Right atrium auricular region (tissue), 2 donors: ENCODE measurements at regions not wholly inside any gene's neighbourhood (a gene's known extent, or its start where the extent isn't known, plus 50 kb on each side); places are given as distances from the start of the nearest gene placed in this dataset.

Experiments used
- DNase-seq: peaks from one replicate; pipeline ENCODE4 v3.0.0-alpha.2; 2019; ENCODE audit warnings: low spot score
- H3K27ac ChIP-seq, 2 donors: fragments of 200-600 bp; sonication (generic); 1 replicate in 1 of 2; 2 replicates in 1 of 2; pipeline ENCODE4 v1.5.1; 2016 to 2019
- H3K27me3 ChIP-seq, 2 donors: fragments of 200-600 bp; sonication (generic); one replicate each; pipeline versions ENCODE4 v1.5.1 to v1.6.0; 2017 to 2019
- H3K36me3 ChIP-seq: fragments of 200-600 bp; sonication (generic); one replicate; pipeline ENCODE4 v1.5.1; 2016
- H3K4me1 ChIP-seq, 2 donors: fragments of 200-600 bp; sonication (generic); one replicate each; pipeline versions ENCODE4 v1.5.1 to v1.6.0; 2017 to 2019
- H3K4me3 ChIP-seq, 2 donors: fragments of 200-600 bp; sonication (generic); 1 replicate in 1 of 2; 2 replicates in 1 of 2; pipeline ENCODE4 v1.5.1; 2017 to 2019; ENCODE audit warnings: mild to moderate bottlenecking in 1 of 2, moderate library complexity in 1 of 2
- H3K9me3 ChIP-seq, 2 donors: fragments of 200-600 bp; sonication (generic); one replicate each; pipeline ENCODE4 v1.5.1; 2019
- TF ChIP-seq, protein P1 (sequence below), 2 donors: fragments of 200-600 bp; sonication (generic); IDR thresholded peaks; one replicate each; pipeline ENCODE4 v1.5.1; 2019; ENCODE audit warnings: antibody characterized with exemption in 2 of 2

DNA sequence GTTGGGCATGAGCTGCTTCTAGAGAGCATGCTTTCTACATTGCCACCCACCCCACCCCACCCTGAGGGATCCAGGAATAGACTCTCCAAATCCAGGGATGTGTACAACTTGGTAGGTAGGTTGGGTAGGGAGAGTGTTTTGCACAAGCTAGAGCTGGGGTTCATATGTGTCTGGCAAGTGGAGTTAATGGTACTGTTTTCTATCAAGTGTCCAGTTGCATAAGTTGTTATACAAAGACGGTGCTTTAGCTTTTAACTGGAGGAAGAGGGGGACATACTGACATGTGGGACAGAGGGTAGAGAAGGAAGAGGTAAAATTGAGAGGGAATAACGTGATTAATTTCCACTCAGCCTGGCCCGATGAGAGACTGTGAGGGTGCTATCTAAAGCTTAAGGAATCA lies 51.0 kb upstream of the TNC start:
- no peaks in the 10 kb centered on the region for H3K9me3 ChIP-seq
- H3K4me1 ChIP-seq = no peaks in the 10 kb centered on the region
- no peak for DNase-seq
- H3K4me3 ChIP-seq = no peak overlapping the region
- TF ChIP-seq, protein P1, sequence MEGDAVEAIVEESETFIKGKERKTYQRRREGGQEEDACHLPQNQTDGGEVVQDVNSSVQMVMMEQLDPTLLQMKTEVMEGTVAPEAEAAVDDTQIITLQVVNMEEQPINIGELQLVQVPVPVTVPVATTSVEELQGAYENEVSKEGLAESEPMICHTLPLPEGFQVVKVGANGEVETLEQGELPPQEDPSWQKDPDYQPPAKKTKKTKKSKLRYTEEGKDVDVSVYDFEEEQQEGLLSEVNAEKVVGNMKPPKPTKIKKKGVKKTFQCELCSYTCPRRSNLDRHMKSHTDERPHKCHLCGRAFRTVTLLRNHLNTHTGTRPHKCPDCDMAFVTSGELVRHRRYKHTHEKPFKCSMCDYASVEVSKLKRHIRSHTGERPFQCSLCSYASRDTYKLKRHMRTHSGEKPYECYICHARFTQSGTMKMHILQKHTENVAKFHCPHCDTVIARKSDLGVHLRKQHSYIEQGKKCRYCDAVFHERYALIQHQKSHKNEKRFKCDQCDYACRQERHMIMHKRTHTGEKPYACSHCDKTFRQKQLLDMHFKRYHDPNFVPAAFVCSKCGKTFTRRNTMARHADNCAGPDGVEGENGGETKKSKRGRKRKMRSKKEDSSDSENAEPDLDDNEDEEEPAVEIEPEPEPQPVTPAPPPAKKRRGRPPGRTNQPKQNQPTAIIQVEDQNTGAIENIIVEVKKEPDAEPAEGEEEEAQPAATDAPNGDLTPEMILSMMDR (IDR thresholded peaks at IDR 0.05) = no peak
- H3K36me3 ChIP-seq = no peaks in the 10 kb centered on the region
- H3K27ac ChIP-seq = no peak overlapping the region
- no peaks in the 10 kb centered on the region for H3K27me3 ChIP-seq

GRCh38 chr9:115170358-115171073 lies 52.6 kb upstream of the TNC start:
- Histone ChIP-seq H3K27me3 (no peaks in the 10 kb centered on the region), H3K9me3 (no peaks in the 10 kb centered on the region), H3K4me1 (no peaks in the 10 kb centered on the region), H3K27ac (no peak overlapping the region), H3K36me3 (no peaks in the 10 kb centered on the region), H3K4me3 (no peak overlapping the region)
- TF ChIP-seq, protein P1 (IDR thresholded peaks at IDR 0.05) = no peak
- DNase-seq = no peak

DNA sequence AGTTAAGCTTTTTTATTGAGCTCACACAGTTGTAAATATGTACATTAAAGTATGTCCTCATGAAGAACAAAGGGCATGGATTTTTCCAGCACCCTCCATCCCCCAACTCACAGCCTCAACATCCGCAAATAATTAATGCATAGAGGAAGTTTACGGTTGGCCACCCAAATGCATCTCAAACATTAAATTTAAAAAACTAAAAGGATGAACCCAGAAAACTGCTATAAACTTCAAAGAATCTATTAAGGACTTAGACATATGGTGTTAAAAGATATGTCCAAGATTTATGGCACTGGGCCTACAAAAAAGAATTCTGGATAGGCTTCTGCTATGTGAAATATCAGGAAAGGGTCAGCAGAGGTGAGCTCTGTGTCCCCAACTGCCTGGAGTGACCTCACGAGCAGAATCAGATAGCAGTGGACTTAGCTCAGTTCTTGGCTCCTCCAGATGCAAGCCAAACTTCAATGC lies 54.0 kb upstream of the TNC start:
- H3K36me3 ChIP-seq = no peaks in the 10 kb centered on the region
- no peaks in the 10 kb centered on the region for H3K4me1 ChIP-seq
- no peak overlapping the region for H3K4me3 ChIP-seq
- DNase-seq = no peak
- H3K27me3 ChIP-seq = no peaks in the 10 kb centered on the region
- TF ChIP-seq, protein P1 (IDR thresholded peaks at IDR 0.05) = no peak
- no peak overlapping the region for H3K27ac ChIP-seq
- no peaks in the 10 kb centered on the region for H3K9me3 ChIP-seq

DNA sequence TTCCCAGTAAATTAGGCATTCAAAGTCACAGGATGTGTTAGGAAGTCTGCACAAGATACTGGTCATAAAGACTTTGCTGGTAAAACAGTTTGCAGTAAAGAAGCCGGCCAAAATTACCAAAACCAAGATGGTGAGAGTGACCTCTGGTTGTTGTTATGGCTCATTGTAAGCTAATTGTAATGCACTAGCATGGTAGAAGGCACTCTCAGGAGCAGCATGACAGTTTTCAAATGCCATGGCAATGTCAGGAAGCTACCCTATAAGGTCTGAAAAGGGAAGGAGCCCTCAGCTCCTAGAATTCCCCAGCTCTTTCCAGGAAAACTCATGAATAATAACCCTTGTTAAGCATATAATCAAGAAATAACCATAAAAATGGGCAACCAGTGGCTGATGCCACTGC lies 64.3 kb upstream of the TNC start:
- Histone ChIP-seq H3K4me1 (no peaks in the 10 kb centered on the region), H3K4me3 (no peak overlapping the region)
- TF ChIP-seq, protein P1 (IDR thresholded peaks at IDR 0.05) = no peak

DNA sequence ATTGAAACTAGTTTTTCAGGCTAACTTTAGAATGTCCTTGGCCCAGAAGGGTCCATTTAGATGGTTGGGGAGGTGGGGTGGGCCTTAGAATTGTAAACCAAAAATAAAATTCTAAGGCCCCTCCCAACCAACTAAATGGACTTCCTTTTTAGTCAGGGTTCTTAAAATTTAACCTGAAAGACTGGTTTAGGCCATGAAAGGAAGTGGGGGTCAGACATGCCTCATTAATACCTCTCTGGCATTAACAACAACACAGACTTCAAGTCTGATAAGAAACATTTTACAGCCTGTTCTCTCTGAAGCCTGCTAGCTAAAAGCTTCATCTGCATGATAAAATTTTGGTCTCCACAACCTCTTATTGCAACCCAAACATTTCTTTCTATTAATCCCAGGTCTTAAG lies 65.5 kb upstream of the TNC start:
- Histone ChIP-seq H3K4me3 (no peak overlapping the region), H3K4me1 (no peaks in the 10 kb centered on the region), H3K9me3 (no peaks in the 10 kb centered on the region), H3K36me3 (no peaks in the 10 kb centered on the region), H3K27me3 (no peaks in the 10 kb centered on the region), H3K27ac (no peak overlapping the region)
- DNase-seq = no peak
- TF ChIP-seq, protein P1 (IDR thresholded peaks at IDR 0.05) = no peak

More for the DNA sequence above, 64.3 kb upstream of the TNC start:
- Histone ChIP-seq H3K27ac (no peak overlapping the region), H3K9me3 (no peaks in the 10 kb centered on the region), H3K36me3 (no peaks in the 10 kb centered on the region), H3K27me3 (no peaks in the 10 kb centered on the region)
- no peak for DNase-seq

- no peaks in the 10 kb centered on the region for H3K36me3 ChIP-seq
Measured at GRCh38 chr9:115189686-115190085, 71.7 kb upstream of the TNC start.

More at GRCh38 chr9:115189686-115190085, 71.7 kb upstream of the TNC start:
- DNase-seq = no peak
- H3K4me1 ChIP-seq = no peaks in the 10 kb centered on the region
- TF ChIP-seq, protein P1 (IDR thresholded peaks at IDR 0.05) = no peak
- H3K4me3 ChIP-seq = no peak overlapping the region
- no peak overlapping the region for H3K27ac ChIP-seq
- peaks cover 0 to 5% of the 10 kb centered on the region in 2 donors for H3K9me3 ChIP-seq
- no peaks in the 10 kb centered on the region for H3K27me3 ChIP-seq
